ENCODE measurements at regions not wholly inside any gene's neighbourhood (a gene's known extent, or its start where the extent isn't known, plus 50 kb on each side); places are given as distances from the start of the nearest gene placed in this dataset.

- H3K27me3 Mint-ChIP-seq = no peaks in the 10 kb centered on the region
- DNase-seq = no peak
Measured at GRCh38 chr11:39462506-39462905, 1996.9 kb downstream of the LRRC4C start.

GRCh38 chr11:39461066-39461465, 1998.4 kb downstream of the LRRC4C start:
- H3K27ac ChIP-seq (ENCODE audit: low read length) = no peak overlapping the region
- no peaks in the 10 kb centered on the region for H3K4me1 ChIP-seq (ENCODE audit: control insufficient read depth in 1 of 2, extremely low read depth in 1 of 2, insufficient read depth in 2 of 2, low read length in 2 of 2)
- H3K27me3 ChIP-seq (replicated peaks in 1 of 2; ENCODE audit: control insufficient read depth in 2 of 2, extremely low read depth in 1 of 2, insufficient read depth in 2 of 2, low read length in 1 of 2) = no peaks in the 10 kb centered on the region
- no peak for ATAC-seq (replicated peaks in 1 of 4)
- Mint-ChIP-seq H3K27me3 (no peaks in the 10 kb centered on the region), H3K4me3 (no peak overlapping the region), H3K27ac (no peak overlapping the region), H3K4me1 (no peaks in the 10 kb centered on the region), H3K36me3 (no peaks in the 10 kb centered on the region), H3K9me3 (peaks cover 6 to 12% (median 8%) of the 10 kb centered on the region in 3 donors)
- WGBS (ENCODE audit: insufficient coverage) = no CpG with 5 or more reads among the region's 1 CpG
- no peak overlapping the region for H3K4me3 ChIP-seq (ENCODE audit: control insufficient read depth in 1 of 2, extremely low read depth in 1 of 2, low read length in 1 of 2)
- peaks cover 2% of the 10 kb centered on the region for H3K9me3 ChIP-seq
- POLR2A ChIA-PET = no interaction called here
- DNase-seq = no peak
- CTCF ChIA-PET = no interaction called here
- no peaks in the 10 kb centered on the region for H3K36me3 ChIP-seq (ENCODE audit: control insufficient read depth in 2 of 2, extremely low read depth in 1 of 2, insufficient read depth in 1 of 2, low read length in 1 of 2)

More at GRCh38 chr11:39462506-39462905, 1996.9 kb downstream of the LRRC4C start:
- WGBS (ENCODE audit: insufficient coverage) = no CpG with 5 or more reads among the region's 1 CpG
- Mint-ChIP-seq H3K36me3 (no peaks in the 10 kb centered on the region), H3K4me3 (no peak overlapping the region), H3K27ac (no peak overlapping the region), H3K9me3 (peaks cover 6 to 12% (median 12%) of the 10 kb centered on the region in 3 donors), H3K4me1 (no peaks in the 10 kb centered on the region)
- H3K27ac ChIP-seq (ENCODE audit: low read length) = no peak overlapping the region
- H3K4me3 ChIP-seq (ENCODE audit: control insufficient read depth in 1 of 2, extremely low read depth in 1 of 2, low read length in 1 of 2) = no peak overlapping the region
- ATAC-seq (replicated peaks in 1 of 4) = no peak
- peaks cover 2% of the 10 kb centered on the region for H3K9me3 ChIP-seq
- ChIA-PET CTCF (no interaction called here), POLR2A (no interaction called here)
- H3K4me1 ChIP-seq (ENCODE audit: control insufficient read depth in 1 of 2, extremely low read depth in 1 of 2, insufficient read depth in 2 of 2, low read length in 2 of 2) = no peaks in the 10 kb centered on the region
- H3K36me3 ChIP-seq (ENCODE audit: control insufficient read depth in 2 of 2, extremely low read depth in 1 of 2, insufficient read depth in 1 of 2, low read length in 1 of 2) = no peaks in the 10 kb centered on the region
- no peaks in the 10 kb centered on the region for H3K27me3 ChIP-seq (replicated peaks in 1 of 2; ENCODE audit: control insufficient read depth in 2 of 2, extremely low read depth in 1 of 2, insufficient read depth in 2 of 2, low read length in 1 of 2)

- no peaks in the 10 kb centered on the region for H3K9me3 ChIP-seq
- Mint-ChIP-seq H3K9me3 (peaks cover 4 to 12% (median 8%) of the 10 kb centered on the region in 3 donors), H3K4me3 (no peak overlapping the region), H3K27me3 (no peaks in the 10 kb centered on the region), H3K4me1 (no peaks in the 10 kb centered on the region), H3K36me3 (no peaks in the 10 kb centered on the region), H3K27ac (no peak overlapping the region)
- DNase-seq (no peak), ATAC-seq (replicated peaks in 1 of 4) (no peak)
- H3K4me3 ChIP-seq (ENCODE audit: control insufficient read depth in 1 of 2, extremely low read depth in 1 of 2, low read length in 1 of 2) = no peak overlapping the region
- POLR2A ChIA-PET = no interaction called here
- H3K27me3 ChIP-seq (replicated peaks in 1 of 2; ENCODE audit: control insufficient read depth in 2 of 2, extremely low read depth in 1 of 2, insufficient read depth in 2 of 2, low read length in 1 of 2) = no peaks in the 10 kb centered on the region
- CTCF ChIA-PET = no interaction called here
- no peak overlapping the region for H3K27ac ChIP-seq (ENCODE audit: low read length)
- WGBS (ENCODE audit: insufficient coverage) = 33% methylated on average over 1 of the region's 6 CpGs
- no peaks in the 10 kb centered on the region for H3K36me3 ChIP-seq (ENCODE audit: control insufficient read depth in 2 of 2, extremely low read depth in 1 of 2, insufficient read depth in 1 of 2, low read length in 1 of 2)
- H3K4me1 ChIP-seq (ENCODE audit: control insufficient read depth in 1 of 2, extremely low read depth in 1 of 2, insufficient read depth in 2 of 2, low read length in 2 of 2) = no peaks in the 10 kb centered on the region
Measured at GRCh38 chr11:39459606-39460005, 1999.8 kb downstream of the LRRC4C start.

- no peaks in the 10 kb centered on the region for H3K27me3 Mint-ChIP-seq
- H3K4me3 Mint-ChIP-seq = no peak overlapping the region
- Histone ChIP-seq H3K27ac (ENCODE audit: low read length) (no peak overlapping the region), H3K9me3 (no peaks in the 10 kb centered on the region), H3K36me3 (ENCODE audit: control insufficient read depth in 2 of 2, extremely low read depth in 1 of 2, insufficient read depth in 1 of 2, low read length in 1 of 2) (no peaks in the 10 kb centered on the region), H3K4me1 (ENCODE audit: control insufficient read depth in 1 of 2, extremely low read depth in 1 of 2, insufficient read depth in 2 of 2, low read length in 2 of 2) (no peaks in the 10 kb centered on the region), H3K4me3 (ENCODE audit: control insufficient read depth in 1 of 2, extremely low read depth in 1 of 2, low read length in 1 of 2) (no peak overlapping the region), H3K27me3 (replicated peaks in 1 of 2; ENCODE audit: control insufficient read depth in 2 of 2, extremely low read depth in 1 of 2, insufficient read depth in 2 of 2, low read length in 1 of 2) (no peaks in the 10 kb centered on the region)
- WGBS (ENCODE audit: insufficient coverage) = no CpG with 5 or more reads among the region's 2 CpGs
- H3K9me3 Mint-ChIP-seq = peaks cover 4 to 12% (median 8%) of the 10 kb centered on the region in 3 donors
- H3K27ac Mint-ChIP-seq = no peak overlapping the region
- POLR2A ChIA-PET = no interaction called here
- no peaks in the 10 kb centered on the region for H3K4me1 Mint-ChIP-seq
- H3K36me3 Mint-ChIP-seq = no peaks in the 10 kb centered on the region
- CTCF ChIA-PET = no interaction called here
- no peak for ATAC-seq (replicated peaks in 1 of 4)
- no peak for DNase-seq
Measured at GRCh38 chr11:39458481-39458880, 2001.0 kb downstream of the LRRC4C start.

GRCh38 chr11:39443424-39444022, 2015.9 kb downstream of the LRRC4C start:
- Mint-ChIP-seq H3K36me3 (no peaks in the 10 kb centered on the region), H3K27me3 (no peaks in the 10 kb centered on the region), H3K4me3 (no peak overlapping the region), H3K27ac (no peak overlapping the region), H3K4me1 (no peaks in the 10 kb centered on the region), H3K9me3 (peaks cover 4 to 6% (median 5%) of the 10 kb centered on the region in 3 donors)
- POLR2A ChIA-PET = no interaction called here
- no peak overlapping the region for H3K27ac ChIP-seq (ENCODE audit: low read length)
- ATAC-seq (replicated peaks in 1 of 4) = no peak
- no peaks in the 10 kb centered on the region for H3K36me3 ChIP-seq (ENCODE audit: control insufficient read depth in 2 of 2, extremely low read depth in 1 of 2, insufficient read depth in 1 of 2, low read length in 1 of 2)
- H3K4me1 ChIP-seq (ENCODE audit: control insufficient read depth in 1 of 2, extremely low read depth in 1 of 2, insufficient read depth in 2 of 2, low read length in 2 of 2) = no peaks in the 10 kb centered on the region
- CTCF ChIA-PET = no interaction called here
- no peak overlapping the region for H3K4me3 ChIP-seq (ENCODE audit: control insufficient read depth in 1 of 2, extremely low read depth in 1 of 2, low read length in 1 of 2)
- peaks cover 4% of the 10 kb centered on the region for H3K9me3 ChIP-seq
- H3K27me3 ChIP-seq (replicated peaks in 1 of 2; ENCODE audit: control insufficient read depth in 2 of 2, extremely low read depth in 1 of 2, insufficient read depth in 2 of 2, low read length in 1 of 2) = no peaks in the 10 kb centered on the region
- DNase-seq = no peak

GRCh38 chr11:39442177-39442576, 2017.3 kb downstream of the LRRC4C start:
- ChIA-PET CTCF (no interaction called here), POLR2A (no interaction called here)
- no peaks in the 10 kb centered on the region for H3K4me1 Mint-ChIP-seq

GRCh38 chr11:39435641-39436040, 2023.8 kb downstream of the LRRC4C start:
- H3K9me3 Mint-ChIP-seq = peaks cover 0 to 6% (median 5%) of the 10 kb centered on the region in 3 donors
- ATAC-seq (replicated peaks in 1 of 4) = no peak
- CTCF ChIA-PET = no interaction called here
- Histone ChIP-seq H3K9me3 (no peaks in the 10 kb centered on the region), H3K4me1 (ENCODE audit: control insufficient read depth in 1 of 2, extremely low read depth in 1 of 2, insufficient read depth in 2 of 2, low read length in 2 of 2) (no peaks in the 10 kb centered on the region), H3K27me3 (replicated peaks in 1 of 2; ENCODE audit: control insufficient read depth in 2 of 2, extremely low read depth in 1 of 2, insufficient read depth in 2 of 2, low read length in 1 of 2) (no peaks in the 10 kb centered on the region), H3K4me3 (ENCODE audit: control insufficient read depth in 1 of 2, extremely low read depth in 1 of 2, low read length in 1 of 2) (no peak overlapping the region), H3K27ac (ENCODE audit: low read length) (no peak overlapping the region), H3K36me3 (ENCODE audit: control insufficient read depth in 2 of 2, extremely low read depth in 1 of 2, insufficient read depth in 1 of 2, low read length in 1 of 2) (no peaks in the 10 kb centered on the region)
- 74% methylated on average over 3 of the region's 3 CpGs for WGBS (ENCODE audit: insufficient coverage)
- no peaks in the 10 kb centered on the region for H3K36me3 Mint-ChIP-seq
- H3K27me3 Mint-ChIP-seq = no peaks in the 10 kb centered on the region
- POLR2A ChIA-PET = no interaction called here
- H3K4me1 Mint-ChIP-seq = no peaks in the 10 kb centered on the region
- H3K27ac Mint-ChIP-seq = no peak overlapping the region
- no peak overlapping the region for H3K4me3 Mint-ChIP-seq
- DNase-seq = no peak

More at GRCh38 chr11:39442177-39442576, 2017.3 kb downstream of the LRRC4C start:
- no peaks in the 10 kb centered on the region for H3K36me3 ChIP-seq (ENCODE audit: control insufficient read depth in 2 of 2, extremely low read depth in 1 of 2, insufficient read depth in 1 of 2, low read length in 1 of 2)
- Mint-ChIP-seq H3K27me3 (no peaks in the 10 kb centered on the region), H3K27ac (no peak overlapping the region), H3K36me3 (no peaks in the 10 kb centered on the region), H3K9me3 (peaks cover 4 to 6% (median 5%) of the 10 kb centered on the region in 3 donors), H3K4me3 (no peak overlapping the region)
- no peaks in the 10 kb centered on the region for H3K27me3 ChIP-seq (replicated peaks in 1 of 2; ENCODE audit: control insufficient read depth in 2 of 2, extremely low read depth in 1 of 2, insufficient read depth in 2 of 2, low read length in 1 of 2)
- H3K4me1 ChIP-seq (ENCODE audit: control insufficient read depth in 1 of 2, extremely low read depth in 1 of 2, insufficient read depth in 2 of 2, low read length in 2 of 2) = no peaks in the 10 kb centered on the region
- WGBS (ENCODE audit: insufficient coverage) = 84% methylated on average over 19 of the region's 20 CpGs
- peaks cover 2% of the 10 kb centered on the region for H3K9me3 ChIP-seq
- H3K27ac ChIP-seq (ENCODE audit: low read length) = no peak overlapping the region
- no peak overlapping the region for H3K4me3 ChIP-seq (ENCODE audit: control insufficient read depth in 1 of 2, extremely low read depth in 1 of 2, low read length in 1 of 2)
- DNase-seq = no peak
- ATAC-seq (replicated peaks in 1 of 4) = no peak

Measured in T-cell (primary cell).